Right atrium auricular region (tissue), 2 donors: ENCODE measurements at regions not wholly inside any gene's neighbourhood (a gene's known extent, or its start where the extent isn't known, plus 50 kb on each side); places are given as distances from the start of the nearest gene placed in this dataset.

Source experiments
- DNase-seq: peaks from one replicate; pipeline ENCODE4 v3.0.0-alpha.2; 2019; ENCODE audit warnings: low spot score
- H3K27ac ChIP-seq, 2 donors: fragments of 200-600 bp; sonication (generic); 1 replicate in 1 of 2; 2 replicates in 1 of 2; pipeline ENCODE4 v1.5.1; 2016 to 2019
- H3K27me3 ChIP-seq, 2 donors: fragments of 200-600 bp; sonication (generic); one replicate each; pipeline versions ENCODE4 v1.5.1 to v1.6.0; 2017 to 2019
- H3K36me3 ChIP-seq: fragments of 200-600 bp; sonication (generic); one replicate; pipeline ENCODE4 v1.5.1; 2016
- H3K4me1 ChIP-seq, 2 donors: fragments of 200-600 bp; sonication (generic); one replicate each; pipeline versions ENCODE4 v1.5.1 to v1.6.0; 2017 to 2019
- H3K4me3 ChIP-seq, 2 donors: fragments of 200-600 bp; sonication (generic); 1 replicate in 1 of 2; 2 replicates in 1 of 2; pipeline ENCODE4 v1.5.1; 2017 to 2019; ENCODE audit warnings: mild to moderate bottlenecking in 1 of 2, moderate library complexity in 1 of 2
- H3K9me3 ChIP-seq, 2 donors: fragments of 200-600 bp; sonication (generic); one replicate each; pipeline ENCODE4 v1.5.1; 2019
- CTCF ChIP-seq, 2 donors: fragments of 200-600 bp; sonication (generic); IDR thresholded peaks; one replicate each; pipeline ENCODE4 v1.5.1; 2019; ENCODE audit warnings: antibody characterized with exemption in 2 of 2

GRCh38 chr3:106862067-106862466, 515.2 kb upstream of the CCDC54 start:
- H3K36me3 ChIP-seq = no peaks in the 10 kb centered on the region
- DNase-seq = no peak
- no peak overlapping the region for H3K4me3 ChIP-seq
- no peaks in the 10 kb centered on the region for H3K4me1 ChIP-seq
- peak in 1 of 2 donors; percentile 45 for TF ChIP-seq CTCF (IDR thresholded peaks at IDR 0.05)
- H3K9me3 ChIP-seq = peaks cover 0 to 6% of the 10 kb centered on the region in 2 donors
- no peaks in the 10 kb centered on the region for H3K27me3 ChIP-seq
- no peak overlapping the region for H3K27ac ChIP-seq

GRCh38 chr3:106877627-106878026, 499.6 kb upstream of the CCDC54 start:
- DNase-seq = no peak
- no peak overlapping the region for H3K27ac ChIP-seq
- no peak for TF ChIP-seq CTCF (IDR thresholded peaks at IDR 0.05)
- H3K27me3 ChIP-seq = no peaks in the 10 kb centered on the region
- H3K36me3 ChIP-seq = no peaks in the 10 kb centered on the region
- H3K4me3 ChIP-seq = no peak overlapping the region
- no peaks in the 10 kb centered on the region for H3K4me1 ChIP-seq
- no peaks in the 10 kb centered on the region for H3K9me3 ChIP-seq

- Histone ChIP-seq H3K27ac (no peak overlapping the region), H3K4me1 (no peaks in the 10 kb centered on the region), H3K9me3 (peaks cover 0 to under 1% of the 10 kb centered on the region in 2 donors), H3K4me3 (no peak overlapping the region), H3K27me3 (no peaks in the 10 kb centered on the region), H3K36me3 (no peaks in the 10 kb centered on the region)
- no peak for DNase-seq
- TF ChIP-seq CTCF (IDR thresholded peaks at IDR 0.05) = no peak
Measured at GRCh38 chr3:106880206-106880605, 497.0 kb upstream of the CCDC54 start.

GRCh38 chr3:106881186-106881585, 496.1 kb upstream of the CCDC54 start:
- TF ChIP-seq CTCF (IDR thresholded peaks at IDR 0.05) = no peak
- H3K4me3 ChIP-seq = no peak overlapping the region
- H3K4me1 ChIP-seq = no peaks in the 10 kb centered on the region
- H3K36me3 ChIP-seq = no peaks in the 10 kb centered on the region
- H3K27me3 ChIP-seq = no peaks in the 10 kb centered on the region
- peaks cover 0 to 6% of the 10 kb centered on the region in 2 donors for H3K9me3 ChIP-seq
- no peak for DNase-seq
- no peak overlapping the region for H3K27ac ChIP-seq

GRCh38 chr3:106882297-106882696, 494.9 kb upstream of the CCDC54 start:
- Histone ChIP-seq H3K27me3 (no peaks in the 10 kb centered on the region), H3K9me3 (peaks cover 0 to 6% of the 10 kb centered on the region in 2 donors), H3K36me3 (no peaks in the 10 kb centered on the region), H3K4me1 (no peaks in the 10 kb centered on the region), H3K4me3 (no peak overlapping the region), H3K27ac (no peak overlapping the region)
- TF ChIP-seq CTCF (IDR thresholded peaks at IDR 0.05) = no peak
- no peak for DNase-seq

GRCh38 chr3:106906074-106906473, 471.2 kb upstream of the CCDC54 start:
- Histone ChIP-seq H3K4me1 (no peaks in the 10 kb centered on the region), H3K9me3 (no peaks in the 10 kb centered on the region), H3K27me3 (no peaks in the 10 kb centered on the region), H3K27ac (no peak overlapping the region), H3K4me3 (no peak overlapping the region), H3K36me3 (no peaks in the 10 kb centered on the region)
- no peak for TF ChIP-seq CTCF (IDR thresholded peaks at IDR 0.05)
- DNase-seq = no peak
